Left lung (tissue), 4 donors: ENCODE measurements at regions not wholly inside any gene's neighbourhood (a gene's known extent, or its start where the extent isn't known, plus 50 kb on each side); places are given as distances from the start of the nearest gene placed in this dataset.

Experiments
- ATAC-seq: fragments of 200-7000 bp; cut with Tn5 transposase; one replicate; pipeline ENCODE4 v1.9.1; 2020; ENCODE audit warnings: moderate library complexity
- DNase-seq, 4 donors: peaks; one replicate each; pipeline ENCODE4 v3.0.0-alpha.2; 2013 to 2020
- H3K27ac ChIP-seq, 2 donors: fragments of 200-600 bp; sonication (generic) in 1 of 2; one replicate each; pipeline versions ENCODE4 v1.5.0 to v1.8.0; 2020 to 2021
- H3K27me3 ChIP-seq, 2 donors: fragments of 200-600 bp; sonication (generic) in 1 of 2; one replicate each; pipeline versions ENCODE4 v1.5.0 to v1.8.0; 2020 to 2021
- H3K36me3 ChIP-seq, 2 donors: fragments of 200-600 bp; sonication (generic) in 1 of 2; one replicate each; pipeline versions ENCODE4 v1.5.0 to v1.8.0; 2020 to 2021
- H3K4me1 ChIP-seq, 2 donors: fragments of 200-600 bp; one replicate each; pipeline ENCODE4 v1.8.0; 2021
- H3K4me3 ChIP-seq, 2 donors: fragments of 200-600 bp; sonication (generic) in 1 of 2; one replicate each; pipeline versions ENCODE4 v1.5.0 to v1.8.0; 2020 to 2021; ENCODE audit warnings: mild to moderate bottlenecking in 1 of 2
- H3K9me3 ChIP-seq, 2 donors: fragments of 200-600 bp; sonication (generic) in 1 of 2; one replicate each; pipeline versions ENCODE4 v1.5.0 to v1.8.0; 2020 to 2021
- intact Hi-C, 2 donors: fragments of 100-400 bp; cut with DNase I; formaldehyde crosslinking; loops; one replicate each; pipeline versions ENCODE4 v1.11.2 to v1.14.2; 2022
- TF ChIP-seq, protein P1 (sequence below), 2 donors: fragments of 200-600 bp; sonication (generic) in 1 of 2; IDR thresholded peaks; one replicate each; pipeline versions ENCODE4 v1.5.0 to v1.8.0; 2021; ENCODE audit warnings: antibody characterized with exemption in 2 of 2
- donor health status: DM: no; HTN: yes; CAD: no.
- donor health status: DM: no; HTN: no; CAD: no.

DNA sequence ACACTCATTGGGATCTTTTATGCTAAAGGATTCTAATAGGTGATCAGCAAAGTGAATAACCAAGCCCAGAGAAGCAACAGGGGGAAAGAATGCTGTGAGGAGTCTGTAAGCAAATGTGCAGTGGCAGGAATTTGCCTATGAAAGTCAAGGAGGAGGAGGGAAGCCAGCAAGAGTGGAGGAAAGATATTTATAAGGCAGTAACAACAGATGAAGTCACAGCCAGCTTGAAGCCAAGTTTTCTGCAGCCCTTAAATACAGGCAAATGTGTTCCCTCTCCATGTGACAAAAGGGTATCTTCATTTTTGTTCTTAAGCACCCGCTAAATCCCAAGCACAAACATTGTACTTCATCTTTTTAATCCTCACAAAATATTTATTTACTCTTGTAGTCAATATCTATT lies 275.0 kb upstream of the CLNK start:
- H3K27me3 ChIP-seq = no peaks in the 10 kb centered on the region
- H3K9me3 ChIP-seq = no peaks in the 10 kb centered on the region
- ATAC-seq (no peak), DNase-seq (peak in 2 of 4 donors; percentile 23 to 44)
- H3K4me1 ChIP-seq = no peaks in the 10 kb centered on the region
- H3K27ac ChIP-seq = no peak overlapping the region
- H3K4me3 ChIP-seq = no peak overlapping the region
- no peaks in the 10 kb centered on the region for H3K36me3 ChIP-seq
- intact Hi-C loops = no loop called here
- TF ChIP-seq, protein P1, sequence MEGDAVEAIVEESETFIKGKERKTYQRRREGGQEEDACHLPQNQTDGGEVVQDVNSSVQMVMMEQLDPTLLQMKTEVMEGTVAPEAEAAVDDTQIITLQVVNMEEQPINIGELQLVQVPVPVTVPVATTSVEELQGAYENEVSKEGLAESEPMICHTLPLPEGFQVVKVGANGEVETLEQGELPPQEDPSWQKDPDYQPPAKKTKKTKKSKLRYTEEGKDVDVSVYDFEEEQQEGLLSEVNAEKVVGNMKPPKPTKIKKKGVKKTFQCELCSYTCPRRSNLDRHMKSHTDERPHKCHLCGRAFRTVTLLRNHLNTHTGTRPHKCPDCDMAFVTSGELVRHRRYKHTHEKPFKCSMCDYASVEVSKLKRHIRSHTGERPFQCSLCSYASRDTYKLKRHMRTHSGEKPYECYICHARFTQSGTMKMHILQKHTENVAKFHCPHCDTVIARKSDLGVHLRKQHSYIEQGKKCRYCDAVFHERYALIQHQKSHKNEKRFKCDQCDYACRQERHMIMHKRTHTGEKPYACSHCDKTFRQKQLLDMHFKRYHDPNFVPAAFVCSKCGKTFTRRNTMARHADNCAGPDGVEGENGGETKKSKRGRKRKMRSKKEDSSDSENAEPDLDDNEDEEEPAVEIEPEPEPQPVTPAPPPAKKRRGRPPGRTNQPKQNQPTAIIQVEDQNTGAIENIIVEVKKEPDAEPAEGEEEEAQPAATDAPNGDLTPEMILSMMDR (IDR thresholded peaks at IDR 0.05) = no peak

DNA sequence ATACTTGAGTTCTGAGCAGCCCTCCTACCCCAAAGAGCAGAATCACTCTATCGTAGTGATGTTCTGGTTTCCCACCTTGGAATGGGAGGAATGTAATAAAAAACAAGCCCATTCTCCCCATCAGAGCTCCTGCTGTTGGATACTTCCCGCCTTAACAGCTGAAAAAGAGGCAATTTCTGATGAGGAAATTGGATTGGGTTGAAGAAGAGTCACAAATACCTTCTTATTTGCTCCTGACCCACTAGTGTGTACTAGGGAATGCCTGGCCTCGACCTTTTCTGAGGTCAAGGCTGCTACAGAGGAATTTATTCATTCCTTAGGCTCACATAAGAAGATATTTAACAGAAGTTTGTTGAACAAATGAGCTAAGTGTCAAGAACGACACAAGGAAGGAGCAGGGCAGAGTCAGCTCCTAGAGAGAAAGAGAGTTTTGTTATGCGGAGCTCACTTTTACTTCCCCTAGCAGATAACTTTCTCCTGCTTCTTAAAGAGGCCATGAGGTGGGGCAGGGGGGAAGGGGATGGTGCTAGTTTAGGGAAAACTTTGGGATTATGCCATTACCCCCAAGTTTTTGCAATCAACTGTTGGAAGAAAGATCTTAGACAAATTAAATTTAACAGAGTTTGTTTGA lies 273.8 kb upstream of the CLNK start:
- Histone ChIP-seq H3K4me1 (no peaks in the 10 kb centered on the region), H3K36me3 (no peaks in the 10 kb centered on the region), H3K9me3 (no peaks in the 10 kb centered on the region), H3K27ac (no peak overlapping the region), H3K27me3 (no peaks in the 10 kb centered on the region), H3K4me3 (no peak overlapping the region)
- TF ChIP-seq, protein P1 (IDR thresholded peaks at IDR 0.05) = no peak
- ATAC-seq = no peak
- intact Hi-C loops = no loop called here
- DNase-seq = no peak

DNA sequence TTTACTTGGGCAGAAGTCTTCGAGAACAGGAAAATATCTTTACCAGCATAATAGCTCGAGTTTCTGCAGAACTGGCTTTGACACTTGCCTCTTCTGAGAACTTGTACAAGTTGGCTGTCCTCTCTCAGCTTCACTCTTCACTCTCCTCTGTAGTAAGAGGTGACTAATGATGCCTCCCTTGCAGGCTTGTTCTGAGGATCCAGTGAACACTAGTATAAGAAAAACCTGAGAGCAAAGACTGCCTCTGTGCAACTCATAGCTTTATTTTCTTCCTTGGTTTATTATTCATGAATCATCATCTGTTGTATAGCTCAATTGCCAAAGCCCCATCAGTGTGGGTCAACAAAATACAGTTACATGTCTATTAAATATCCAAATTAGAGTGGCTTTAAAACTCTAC lies 266.7 kb upstream of the CLNK start:
- Histone ChIP-seq H3K27ac (no peak overlapping the region), H3K4me3 (no peak overlapping the region), H3K4me1 (no peaks in the 10 kb centered on the region), H3K27me3 (no peaks in the 10 kb centered on the region), H3K9me3 (no peaks in the 10 kb centered on the region), H3K36me3 (no peaks in the 10 kb centered on the region)
- intact Hi-C loops = no loop called here
- DNase-seq = no peak
- TF ChIP-seq, protein P1 (IDR thresholded peaks at IDR 0.05) = no peak
- ATAC-seq = no peak

DNA sequence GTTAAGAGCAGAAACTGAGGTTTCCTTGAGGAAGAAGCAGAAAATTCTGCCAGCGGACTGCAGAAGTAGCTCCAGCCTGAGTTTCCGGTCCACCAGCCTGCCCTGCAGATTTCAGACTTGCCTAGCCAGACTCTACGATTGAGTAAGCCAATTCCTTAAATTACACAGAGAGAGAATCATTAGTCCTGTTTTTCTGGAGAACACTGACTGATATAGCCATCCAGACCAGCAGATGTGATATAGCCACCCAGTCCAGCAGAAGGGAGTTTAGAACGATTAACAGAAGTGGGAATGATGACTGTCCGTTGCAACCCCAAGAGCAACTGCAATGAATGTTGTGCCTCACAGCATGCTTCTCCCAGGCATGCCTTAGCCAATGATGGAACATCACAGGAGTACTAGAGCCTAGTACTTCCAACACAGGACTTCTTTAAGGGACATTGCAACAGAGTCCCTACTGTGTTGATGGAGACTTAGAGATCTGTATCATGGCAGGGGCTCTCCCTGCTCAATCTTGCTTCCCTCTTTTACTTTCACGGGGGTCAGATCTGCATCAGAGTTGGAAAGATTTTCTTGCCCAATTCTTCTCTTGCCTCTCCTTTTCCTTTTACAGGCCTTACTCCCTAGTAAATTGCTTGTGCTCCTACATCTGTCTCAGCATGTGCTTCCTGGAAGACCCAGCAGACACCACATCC lies 264.6 kb upstream of the CLNK start:
- Histone ChIP-seq H3K4me3 (no peak overlapping the region), H3K4me1 (no peaks in the 10 kb centered on the region), H3K27me3 (no peaks in the 10 kb centered on the region), H3K27ac (no peak overlapping the region), H3K36me3 (no peaks in the 10 kb centered on the region), H3K9me3 (no peaks in the 10 kb centered on the region)
- intact Hi-C loops = no loop called here
- no peak for DNase-seq
- ATAC-seq = no peak
- TF ChIP-seq, protein P1 (IDR thresholded peaks at IDR 0.05) = no peak

DNA sequence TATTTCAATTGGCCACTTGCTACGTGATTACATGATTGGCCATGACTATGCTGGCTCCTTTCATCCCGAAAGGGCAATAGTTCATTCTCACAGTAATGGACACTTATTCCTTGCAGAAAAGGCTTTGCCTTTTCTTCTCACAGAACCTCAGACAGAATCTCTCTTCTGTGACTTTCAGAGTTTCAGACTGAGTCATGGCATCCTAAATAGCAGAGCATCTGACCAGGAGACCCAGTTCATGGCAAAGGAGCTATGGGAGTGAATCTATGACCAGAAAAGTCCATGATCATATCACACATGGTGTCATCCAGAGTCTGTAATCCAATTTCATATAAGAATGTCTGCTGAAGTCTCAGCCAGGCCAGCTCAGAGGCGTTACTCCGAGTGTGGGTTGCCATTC lies 263.3 kb upstream of the CLNK start:
- H3K4me1 ChIP-seq = no peaks in the 10 kb centered on the region
- no peak for ATAC-seq
- no peak overlapping the region for H3K4me3 ChIP-seq
- intact Hi-C loops = no loop called here
- H3K27me3 ChIP-seq = no peaks in the 10 kb centered on the region
- H3K9me3 ChIP-seq = no peaks in the 10 kb centered on the region
- no peak for DNase-seq
- H3K27ac ChIP-seq = no peak overlapping the region
- TF ChIP-seq, protein P1 (IDR thresholded peaks at IDR 0.05) = no peak
- H3K36me3 ChIP-seq = no peaks in the 10 kb centered on the region
